NCI-H82 (cell line): ENCODE measurements at regions not wholly inside any gene's neighbourhood (a gene's known extent, or its start where the extent isn't known, plus 50 kb on each side); places are given as distances from the start of the nearest gene placed in this dataset.

ENCODE experiments used
- DNase-seq: peaks from one replicate; lab custom pipeline; 2025; lab: John Stamatoyannopoulos, UW

- no peak for DNase-seq
These were observed 720.5 kb downstream of the VRK1 start for GRCh38 chr14:97517566-97518234.

GRCh38 chr14:97523936-97524335 lies 726.8 kb downstream of the VRK1 start:
- DNase-seq: no peak

GRCh38 chr14:97524589-97525319 lies 727.6 kb downstream of the VRK1 start:
- DNase-seq: no peak

- no peak for DNase-seq
These were observed 730.8 kb downstream of the VRK1 start for GRCh38 chr14:97527993-97528392.

- no peak for DNase-seq
These were observed 734.9 kb downstream of the VRK1 start for GRCh38 chr14:97532052-97532451.

GRCh38 chr14:97536421-97536820 lies 739.2 kb downstream of the VRK1 start:
- no peak for DNase-seq

GRCh38 chr14:97538749-97539410 lies 741.7 kb downstream of the VRK1 start:
- no peak for DNase-seq

GRCh38 chr14:97539411-97539795 lies 742.2 kb downstream of the VRK1 start:
- no peak for DNase-seq

- no peak for DNase-seq
These were observed 742.7 kb downstream of the VRK1 start for GRCh38 chr14:97539884-97540283.

- peak; percentile 71 for DNase-seq
These were observed 746.0 kb downstream of the VRK1 start for GRCh38 chr14:97543221-97543620.

- no peak for DNase-seq
These were observed 746.6 kb downstream of the VRK1 start for GRCh38 chr14:97543816-97544215.

- no peak for DNase-seq
These were observed 747.4 kb downstream of the VRK1 start for GRCh38 chr14:97544571-97544970.

- DNase-seq: no peak
These were observed 749.5 kb downstream of the VRK1 start for GRCh38 chr14:97546491-97547230.

GRCh38 chr14:97550463-97550862 lies 753.3 kb downstream of the VRK1 start:
- DNase-seq: no peak

- DNase-seq: no peak
These were observed 757.4 kb downstream of the VRK1 start for GRCh38 chr14:97554597-97554996.

GRCh38 chr14:97564334-97564733 lies 767.2 kb downstream of the VRK1 start:
- no peak for DNase-seq

- no peak for DNase-seq
These were observed 774.0 kb downstream of the VRK1 start for GRCh38 chr14:97571201-97571600.

- no peak for DNase-seq
These were observed 774.8 kb downstream of the VRK1 start for GRCh38 chr14:97571866-97572555.

- DNase-seq: no peak
These were observed 775.6 kb downstream of the VRK1 start for GRCh38 chr14:97572583-97573458.

- DNase-seq: no peak
These were observed 778.5 kb downstream of the VRK1 start for GRCh38 chr14:97575677-97576076.

- DNase-seq: no peak
These were observed 781.9 kb downstream of the VRK1 start for GRCh38 chr14:97578982-97579548.
